ENCODE measurements at regions not wholly inside any gene's neighbourhood (a gene's known extent, or its start where the extent isn't known, plus 50 kb on each side); places are given as distances from the start of the nearest gene placed in this dataset.
A peak's percentile ranks its signal among the peaks of the same experiment; 100 is the strongest.

GRCh38 chr12:61765926-61766325 is 494.3 kb upstream of the USP15 start:
- peaks cover 7% of the 10 kb centered on the region for H3K9me3 ChIP-seq (ENCODE audit: control insufficient read depth, low read length)
- H3K4me3 ChIP-seq (ENCODE audit: extremely low read depth, insufficient read depth, low read length, poor library complexity, severe bottlenecking), result no peak overlapping the region
- no peak overlapping the region for H3K27ac ChIP-seq (ENCODE audit: low read depth, low read length, severe bottlenecking)
- 89 to 92% methylated on average over 1 of the region's 1 CpG for WGBS, 2 experiments (ENCODE audit: insufficient coverage in 2 of 2)
- no peaks in the 10 kb centered on the region for H3K36me3 ChIP-seq (ENCODE audit: control insufficient read depth, insufficient read depth, low read length)
- H3K4me1 ChIP-seq (ENCODE audit: control insufficient read depth, insufficient read depth, low read length, poor library complexity, severe bottlenecking), result no peaks in the 10 kb centered on the region

GRCh38 chr12:61780435-61780834 is 479.8 kb upstream of the USP15 start:
- WGBS, 2 experiments (ENCODE audit: insufficient coverage in 2 of 2), result 38 to 40% methylated on average over 1 of the region's 1 CpG
- peak overlapping the region; percentile 65 for H3K27ac ChIP-seq (ENCODE audit: low read depth, low read length, severe bottlenecking)
- H3K4me3 ChIP-seq (ENCODE audit: extremely low read depth, insufficient read depth, low read length, poor library complexity, severe bottlenecking), result no peak overlapping the region
- H3K36me3 ChIP-seq (ENCODE audit: control insufficient read depth, insufficient read depth, low read length), result no peaks in the 10 kb centered on the region
- no peaks in the 10 kb centered on the region for H3K9me3 ChIP-seq (ENCODE audit: control insufficient read depth, low read length)
- H3K4me1 ChIP-seq (ENCODE audit: control insufficient read depth, insufficient read depth, low read length, poor library complexity, severe bottlenecking), result peaks cover 17% of the 10 kb centered on the region

DNA sequence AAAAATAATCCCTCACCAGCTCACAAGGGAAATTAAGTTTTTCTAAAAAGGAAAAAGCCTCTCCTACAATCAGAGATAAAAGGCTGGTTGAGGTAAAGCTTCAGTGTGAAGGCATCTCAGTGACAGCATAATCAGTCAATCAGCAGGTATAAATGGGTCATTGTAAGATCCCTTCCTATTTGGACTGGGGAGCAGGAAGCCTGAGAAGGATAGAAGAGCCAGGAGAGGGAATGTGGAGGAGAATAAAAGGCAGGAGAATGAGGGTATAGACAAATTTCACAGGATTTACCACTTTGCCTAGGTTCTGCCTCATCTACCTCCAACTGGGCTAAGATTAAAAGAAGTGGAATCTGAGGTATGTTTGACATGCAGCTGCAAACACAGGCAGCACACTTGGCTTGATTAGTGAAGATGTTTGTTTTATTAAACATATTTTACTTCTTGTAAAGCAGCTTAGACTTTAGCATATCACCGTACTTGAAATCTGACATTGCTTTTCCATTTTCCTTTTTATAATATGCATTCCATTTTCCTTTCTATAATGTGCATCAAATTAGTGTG is 479.1 kb upstream of the USP15 start:
- Histone ChIP-seq H3K4me1 (ENCODE audit: control insufficient read depth, insufficient read depth, low read length, poor library complexity, severe bottlenecking) (peaks cover 17% of the 10 kb centered on the region), H3K36me3 (ENCODE audit: control insufficient read depth, insufficient read depth, low read length) (no peaks in the 10 kb centered on the region), H3K9me3 (ENCODE audit: control insufficient read depth, low read length) (no peaks in the 10 kb centered on the region), H3K27ac (ENCODE audit: low read depth, low read length, severe bottlenecking) (peak overlapping the region; percentile 65), H3K4me3 (ENCODE audit: extremely low read depth, insufficient read depth, low read length, poor library complexity, severe bottlenecking) (no peak overlapping the region)
- WGBS, 2 experiments (ENCODE audit: insufficient coverage in 2 of 2), result no CpG with 5 or more reads among the region's 1 CpG

GRCh38 chr12:61796846-61797245 is 463.4 kb upstream of the USP15 start:
- no CpG with 5 or more reads among the region's 1 CpG for WGBS, 2 experiments (ENCODE audit: insufficient coverage in 2 of 2)
- H3K9me3 ChIP-seq (ENCODE audit: control insufficient read depth, low read length), result no peaks in the 10 kb centered on the region
- no peak overlapping the region for H3K4me3 ChIP-seq (ENCODE audit: extremely low read depth, insufficient read depth, low read length, poor library complexity, severe bottlenecking)
- H3K36me3 ChIP-seq (ENCODE audit: control insufficient read depth, insufficient read depth, low read length), result no peaks in the 10 kb centered on the region
- no peaks in the 10 kb centered on the region for H3K4me1 ChIP-seq (ENCODE audit: control insufficient read depth, insufficient read depth, low read length, poor library complexity, severe bottlenecking)
- no peak overlapping the region for H3K27ac ChIP-seq (ENCODE audit: low read depth, low read length, severe bottlenecking)

DNA sequence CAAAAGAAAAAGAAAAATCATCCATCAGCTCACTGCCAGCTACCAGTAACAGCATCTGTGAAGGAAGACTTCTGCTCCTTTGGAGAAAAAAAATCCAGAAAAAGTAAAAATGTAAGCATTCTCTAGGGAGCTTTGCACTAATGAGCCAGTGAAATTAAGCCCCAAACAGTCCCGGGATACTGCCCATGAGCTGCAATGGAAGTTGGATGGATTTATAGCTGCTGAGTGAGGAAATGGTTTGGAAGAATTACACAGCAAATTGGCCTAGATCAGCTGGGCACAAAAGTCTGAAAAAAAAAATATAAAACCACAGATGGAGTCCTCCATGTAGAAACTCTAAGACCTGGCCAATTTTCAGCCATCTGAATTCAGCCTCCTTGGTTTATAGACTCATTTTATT is 462.9 kb upstream of the USP15 start:
- Histone ChIP-seq H3K36me3 (ENCODE audit: control insufficient read depth, insufficient read depth, low read length) (no peaks in the 10 kb centered on the region), H3K4me1 (ENCODE audit: control insufficient read depth, insufficient read depth, low read length, poor library complexity, severe bottlenecking) (no peaks in the 10 kb centered on the region), H3K9me3 (ENCODE audit: control insufficient read depth, low read length) (no peaks in the 10 kb centered on the region), H3K4me3 (ENCODE audit: extremely low read depth, insufficient read depth, low read length, poor library complexity, severe bottlenecking) (no peak overlapping the region), H3K27ac (ENCODE audit: low read depth, low read length, severe bottlenecking) (no peak overlapping the region)
- 92 to 100% methylated on average over 1 of the region's 1 CpG for WGBS, 2 experiments (ENCODE audit: insufficient coverage in 2 of 2)

- Histone ChIP-seq H3K4me1 (ENCODE audit: control insufficient read depth, insufficient read depth, low read length, poor library complexity, severe bottlenecking) (no peaks in the 10 kb centered on the region), H3K9me3 (ENCODE audit: control insufficient read depth, low read length) (no peaks in the 10 kb centered on the region), H3K36me3 (ENCODE audit: control insufficient read depth, insufficient read depth, low read length) (no peaks in the 10 kb centered on the region), H3K27ac (ENCODE audit: low read depth, low read length, severe bottlenecking) (no peak overlapping the region), H3K4me3 (ENCODE audit: extremely low read depth, insufficient read depth, low read length, poor library complexity, severe bottlenecking) (no peak overlapping the region)
Measured at GRCh38 chr12:61798778-61799177, 461.4 kb upstream of the USP15 start.

DNA sequence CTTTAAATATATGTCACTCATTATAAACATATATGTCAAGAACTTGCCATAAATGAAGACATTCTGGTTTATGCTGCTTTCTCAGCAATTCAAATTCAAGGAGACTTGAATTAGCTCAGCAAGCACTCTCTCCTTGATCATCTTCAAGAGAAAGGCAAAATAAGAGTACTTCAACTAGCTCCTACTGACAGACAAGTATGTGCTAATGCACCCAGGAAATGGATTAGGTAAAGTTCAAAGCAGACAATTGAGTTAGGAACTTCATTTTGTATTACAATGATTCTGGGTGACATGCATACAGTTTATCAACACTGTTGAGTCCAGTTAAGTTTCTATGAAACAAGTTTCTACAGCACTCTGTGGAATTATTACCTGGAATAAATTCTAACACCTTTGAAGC is 455.9 kb upstream of the USP15 start:
- Histone ChIP-seq H3K4me1 (ENCODE audit: control insufficient read depth, insufficient read depth, low read length, poor library complexity, severe bottlenecking) (no peaks in the 10 kb centered on the region), H3K27ac (ENCODE audit: low read depth, low read length, severe bottlenecking) (no peak overlapping the region), H3K36me3 (ENCODE audit: control insufficient read depth, insufficient read depth, low read length) (no peaks in the 10 kb centered on the region), H3K4me3 (ENCODE audit: extremely low read depth, insufficient read depth, low read length, poor library complexity, severe bottlenecking) (no peak overlapping the region), H3K9me3 (ENCODE audit: control insufficient read depth, low read length) (no peaks in the 10 kb centered on the region)

GRCh38 chr12:61808856-61809255 is 451.3 kb upstream of the USP15 start:
- Histone ChIP-seq H3K9me3 (ENCODE audit: control insufficient read depth, low read length) (no peaks in the 10 kb centered on the region), H3K4me3 (ENCODE audit: extremely low read depth, insufficient read depth, low read length, poor library complexity, severe bottlenecking) (no peak overlapping the region), H3K4me1 (ENCODE audit: control insufficient read depth, insufficient read depth, low read length, poor library complexity, severe bottlenecking) (no peaks in the 10 kb centered on the region), H3K27ac (ENCODE audit: low read depth, low read length, severe bottlenecking) (no peak overlapping the region), H3K36me3 (ENCODE audit: control insufficient read depth, insufficient read depth, low read length) (no peaks in the 10 kb centered on the region)
- 100% methylated on average over 1 of the region's 4 CpGs for WGBS, 2 experiments (ENCODE audit: insufficient coverage in 2 of 2)

DNA sequence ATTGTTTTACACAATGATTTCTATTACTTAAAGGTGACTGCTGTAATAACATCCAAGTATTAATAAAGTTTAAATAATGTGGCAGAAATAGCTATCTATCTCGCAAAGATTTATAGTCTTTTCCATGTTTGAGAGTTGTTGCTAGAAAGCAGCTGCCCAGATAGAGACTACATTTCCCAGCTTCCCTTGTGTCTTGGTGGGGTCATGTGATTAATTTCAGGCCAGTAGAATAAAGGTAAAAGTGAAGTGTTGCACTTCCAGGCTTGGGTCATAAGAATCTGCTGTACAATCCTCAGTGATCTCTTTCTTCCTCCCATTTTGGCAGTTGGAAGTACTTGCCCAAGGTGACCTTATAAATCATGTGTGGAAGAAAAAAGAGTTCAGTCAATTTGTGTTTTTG is 449.7 kb upstream of the USP15 start:
- Histone ChIP-seq H3K9me3 (ENCODE audit: control insufficient read depth, low read length) (no peaks in the 10 kb centered on the region), H3K36me3 (ENCODE audit: control insufficient read depth, insufficient read depth, low read length) (no peaks in the 10 kb centered on the region), H3K4me1 (ENCODE audit: control insufficient read depth, insufficient read depth, low read length, poor library complexity, severe bottlenecking) (no peaks in the 10 kb centered on the region), H3K4me3 (ENCODE audit: extremely low read depth, insufficient read depth, low read length, poor library complexity, severe bottlenecking) (no peak overlapping the region), H3K27ac (ENCODE audit: low read depth, low read length, severe bottlenecking) (no peak overlapping the region)
- WGBS, 2 experiments (ENCODE audit: insufficient coverage in 2 of 2), result no CpG with 5 or more reads among the region's 1 CpG

- H3K4me1 ChIP-seq (ENCODE audit: control insufficient read depth, insufficient read depth, low read length, poor library complexity, severe bottlenecking), result no peaks in the 10 kb centered on the region
- H3K27ac ChIP-seq (ENCODE audit: low read depth, low read length, severe bottlenecking), result no peak overlapping the region
Measured at GRCh38 chr12:61821381-61821780, 438.8 kb upstream of the USP15 start.

GRCh38 chr12:61823102-61823501 is 437.1 kb upstream of the USP15 start:
- H3K4me1 ChIP-seq (ENCODE audit: control insufficient read depth, insufficient read depth, low read length, poor library complexity, severe bottlenecking), result no peaks in the 10 kb centered on the region
- H3K4me3 ChIP-seq (ENCODE audit: extremely low read depth, insufficient read depth, low read length, poor library complexity, severe bottlenecking), result no peak overlapping the region
- whole genome bisulfite sequencing, 2 experiments (ENCODE audit: insufficient coverage in 2 of 2), result no CpG with 5 or more reads among the region's 3 CpGs
- no peaks in the 10 kb centered on the region for H3K36me3 ChIP-seq (ENCODE audit: control insufficient read depth, insufficient read depth, low read length)
- H3K27ac ChIP-seq (ENCODE audit: low read depth, low read length, severe bottlenecking), result no peak overlapping the region
- H3K9me3 ChIP-seq (ENCODE audit: control insufficient read depth, low read length), result no peaks in the 10 kb centered on the region

More at GRCh38 chr12:61821381-61821780, 438.8 kb upstream of the USP15 start:
- Histone ChIP-seq H3K4me3 (ENCODE audit: extremely low read depth, insufficient read depth, low read length, poor library complexity, severe bottlenecking) (no peak overlapping the region), H3K36me3 (ENCODE audit: control insufficient read depth, insufficient read depth, low read length) (no peaks in the 10 kb centered on the region), H3K9me3 (ENCODE audit: control insufficient read depth, low read length) (no peaks in the 10 kb centered on the region)

DNA sequence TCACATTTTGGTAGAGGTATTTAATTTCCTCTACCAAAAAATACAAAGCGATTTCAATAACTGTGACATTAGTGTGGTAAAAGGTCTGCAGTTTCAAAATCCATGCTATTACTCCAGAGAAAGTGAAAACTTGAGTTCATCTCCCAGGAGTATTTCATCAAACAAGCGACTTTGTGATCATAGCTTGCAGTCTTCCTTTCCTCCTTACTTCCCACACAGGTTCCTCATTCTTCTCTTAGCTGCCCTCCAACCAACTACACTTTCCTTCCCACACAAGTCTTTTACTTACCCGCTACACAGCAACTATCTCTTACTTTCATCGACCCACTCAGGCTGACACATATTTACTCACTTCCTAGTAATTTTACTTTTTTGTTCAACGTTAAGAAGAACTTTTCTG is 413.4 kb upstream of the USP15 start:
- 83 to 93% methylated on average over 3 to 4 of the region's 5 CpGs for WGBS, 2 experiments (ENCODE audit: insufficient coverage in 2 of 2)

More for the DNA sequence above, 413.4 kb upstream of the USP15 start:
- Histone ChIP-seq H3K27ac (ENCODE audit: low read depth, low read length, severe bottlenecking) (no peak overlapping the region), H3K4me3 (ENCODE audit: extremely low read depth, insufficient read depth, low read length, poor library complexity, severe bottlenecking) (no peak overlapping the region), H3K36me3 (ENCODE audit: control insufficient read depth, insufficient read depth, low read length) (no peaks in the 10 kb centered on the region), H3K9me3 (ENCODE audit: control insufficient read depth, low read length) (no peaks in the 10 kb centered on the region), H3K4me1 (ENCODE audit: control insufficient read depth, insufficient read depth, low read length, poor library complexity, severe bottlenecking) (no peaks in the 10 kb centered on the region)
